ENCODE measurements at regions not wholly inside any gene's neighbourhood (a gene's known extent, or its start where the extent isn't known, plus 50 kb on each side); places are given as distances from the start of the nearest gene placed in this dataset.
A peak's percentile ranks its signal among the peaks of the same experiment; 100 is the strongest.

GRCh38 chr6:84450018-84450417 is 222.6 kb upstream of the CEP162 start:
- no peak for DNase-seq (ENCODE audit: low read depth)
- no peak for TF ChIP-seq CTCF (IDR thresholded peaks at IDR 0.05; ENCODE audit: insufficient read depth, low read depth, low read length)
- no peak overlapping the region for H3K4me3 ChIP-seq (ENCODE audit: low read depth, low read length)

- DNase-seq (ENCODE audit: low read depth), result peak; percentile 82
- no peak for TF ChIP-seq CTCF (IDR thresholded peaks at IDR 0.05; ENCODE audit: insufficient read depth, low read depth, low read length)
- no peak overlapping the region for H3K4me3 ChIP-seq (ENCODE audit: low read depth, low read length)
Observed at GRCh38 chr6:84449220-84449619, 221.8 kb upstream of the CEP162 start.

GRCh38 chr6:84448331-84448730 is 220.9 kb upstream of the CEP162 start:
- no peak for TF ChIP-seq CTCF (IDR thresholded peaks at IDR 0.05; ENCODE audit: insufficient read depth, low read depth, low read length)
- H3K4me3 ChIP-seq (ENCODE audit: low read depth, low read length), result no peak overlapping the region
- no peak for DNase-seq (ENCODE audit: low read depth)

GRCh38 chr6:84447651-84448050 is 220.2 kb upstream of the CEP162 start:
- no peak for TF ChIP-seq CTCF (IDR thresholded peaks at IDR 0.05; ENCODE audit: insufficient read depth, low read depth, low read length)
- DNase-seq (ENCODE audit: low read depth), result no peak
- no peak overlapping the region for H3K4me3 ChIP-seq (ENCODE audit: low read depth, low read length)

GRCh38 chr6:84445068-84445467 is 217.6 kb upstream of the CEP162 start:
- H3K4me3 ChIP-seq (ENCODE audit: low read depth, low read length), result no peak overlapping the region
- no peak for TF ChIP-seq CTCF (IDR thresholded peaks at IDR 0.05; ENCODE audit: insufficient read depth, low read depth, low read length)
- no peak for DNase-seq (ENCODE audit: low read depth)

- DNase-seq (ENCODE audit: low read depth), result no peak
- no peak for TF ChIP-seq CTCF (IDR thresholded peaks at IDR 0.05; ENCODE audit: insufficient read depth, low read depth, low read length)
Observed at GRCh38 chr6:84442208-84442607, 214.8 kb upstream of the CEP162 start.

GRCh38 chr6:84441456-84441855 is 214.0 kb upstream of the CEP162 start:
- no peak overlapping the region for H3K4me3 ChIP-seq (ENCODE audit: low read depth, low read length)
- DNase-seq (ENCODE audit: low read depth), result no peak
- TF ChIP-seq CTCF (IDR thresholded peaks at IDR 0.05; ENCODE audit: insufficient read depth, low read depth, low read length), result no peak

More at GRCh38 chr6:84442208-84442607, 214.8 kb upstream of the CEP162 start:
- no peak overlapping the region for H3K4me3 ChIP-seq (ENCODE audit: low read depth, low read length)
